ENCODE measurements at regions not wholly inside any gene's neighbourhood (a gene's known extent, or its start where the extent isn't known, plus 50 kb on each side); places are given as distances from the start of the nearest gene placed in this dataset.
A peak's percentile ranks its signal among the peaks of the same experiment; 100 is the strongest.

- Histone ChIP-seq H3K4me1 (ENCODE audit: control extremely low read depth in 1 of 4, control insufficient read depth in 4 of 4, insufficient read depth in 4 of 4, low read length in 3 of 4) (no peaks in the 10 kb centered on the region), H3K27me3 (replicated peaks in 2 of 5; ENCODE audit: control insufficient read depth in 4 of 5, insufficient read depth in 5 of 5, low read length in 4 of 5) (no peaks in the 10 kb centered on the region), H3K9me3 (ENCODE audit: control extremely low read depth in 1 of 5, control insufficient read depth in 4 of 5, insufficient read depth in 2 of 5, low read depth in 1 of 5, low read length in 4 of 5) (no peaks in the 10 kb centered on the region), H3K36me3 (ENCODE audit: control insufficient read depth in 4 of 4, insufficient read depth in 4 of 4, low read length in 3 of 4) (no peaks in the 10 kb centered on the region), H3K4me3 (ENCODE audit: control insufficient read depth in 1 of 7, extremely low read depth in 1 of 7, insufficient read depth in 4 of 7, low read depth in 2 of 7, low read length in 6 of 7) (no peak overlapping the region), H3K27ac (ENCODE audit: insufficient read depth in 1 of 2, low read depth in 1 of 2, low read length in 2 of 2, poor library complexity in 1 of 2, severe bottlenecking in 2 of 2) (no peak overlapping the region)
- DNase-seq = no peak
- WGBS (ENCODE audit: insufficient coverage) = 100% methylated on average over 2 of the region's 3 CpGs
- POLR2A ChIA-PET = no interaction called here
- CTCF ChIA-PET = no interaction called here
These were observed 207.0 kb downstream of the HNMT start for GRCh38 chr2:138171244-138171643.

DNA sequence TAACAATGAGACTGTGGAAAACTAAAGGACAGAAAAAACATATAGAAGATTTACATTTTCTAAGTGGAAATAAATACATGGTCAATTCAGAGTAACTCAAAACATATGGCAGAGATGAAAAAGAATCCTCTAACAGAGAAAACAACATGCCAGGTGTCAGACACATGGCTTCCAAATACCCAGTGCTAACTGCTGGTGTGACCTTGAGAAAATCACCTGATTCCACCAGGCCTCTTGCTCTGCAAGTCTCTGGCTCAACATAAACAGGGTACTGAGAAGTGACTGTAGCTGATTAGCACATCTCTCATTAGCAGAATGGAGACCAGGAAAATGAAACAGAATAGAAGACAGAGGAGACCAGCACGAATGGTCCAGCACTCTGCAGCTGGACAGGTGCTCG lies 210.8 kb downstream of the HNMT start:
- no peak for DNase-seq
- H3K36me3 ChIP-seq (ENCODE audit: control insufficient read depth in 4 of 4, insufficient read depth in 4 of 4, low read length in 3 of 4) = no peaks in the 10 kb centered on the region
- POLR2A ChIA-PET = no interaction called here
- CTCF ChIA-PET = no interaction called here
- 100% methylated on average over 2 of the region's 2 CpGs for WGBS (ENCODE audit: insufficient coverage)
- no peaks in the 10 kb centered on the region for H3K9me3 ChIP-seq (ENCODE audit: control extremely low read depth in 1 of 5, control insufficient read depth in 4 of 5, insufficient read depth in 2 of 5, low read depth in 1 of 5, low read length in 4 of 5)
- H3K27me3 ChIP-seq (replicated peaks in 2 of 5; ENCODE audit: control insufficient read depth in 4 of 5, insufficient read depth in 5 of 5, low read length in 4 of 5) = no peaks in the 10 kb centered on the region
- no peaks in the 10 kb centered on the region for H3K4me1 ChIP-seq (ENCODE audit: control extremely low read depth in 1 of 4, control insufficient read depth in 4 of 4, insufficient read depth in 4 of 4, low read length in 3 of 4)
- H3K27ac ChIP-seq (ENCODE audit: insufficient read depth in 1 of 2, low read depth in 1 of 2, low read length in 2 of 2, poor library complexity in 1 of 2, severe bottlenecking in 2 of 2) = no peak overlapping the region
- no peak overlapping the region for H3K4me3 ChIP-seq (ENCODE audit: control insufficient read depth in 1 of 7, extremely low read depth in 1 of 7, insufficient read depth in 4 of 7, low read depth in 2 of 7, low read length in 6 of 7)

DNA sequence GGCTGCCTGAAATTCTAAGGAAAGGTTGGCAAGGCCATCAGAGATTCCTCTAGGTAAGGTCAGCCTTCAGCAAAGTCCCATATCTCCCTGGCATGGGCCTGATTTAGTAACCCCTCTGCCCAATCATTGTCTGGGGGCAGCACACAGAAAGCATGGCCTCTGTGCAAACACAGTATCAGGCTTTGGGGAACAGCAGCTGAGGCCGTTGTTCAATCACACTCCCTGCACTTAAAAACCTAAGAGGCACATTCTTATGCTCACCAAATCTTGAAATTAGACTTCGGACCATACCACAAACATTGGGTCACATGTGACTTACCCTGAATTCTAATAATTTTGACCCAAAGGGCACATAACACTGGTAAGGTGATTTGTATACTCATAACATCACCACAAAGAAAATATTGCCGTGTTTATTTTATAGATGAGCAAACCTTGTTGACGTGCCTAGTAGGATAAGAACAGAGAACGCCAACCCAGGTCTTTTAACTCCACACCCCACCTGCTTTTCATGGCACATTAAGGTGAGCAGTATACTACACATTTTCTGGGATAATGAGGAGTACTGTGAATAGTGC lies 212.7 kb downstream of the HNMT start:
- ChIA-PET CTCF (no interaction called here), POLR2A (no interaction called here)
- WGBS (ENCODE audit: insufficient coverage) = 100% methylated on average over 2 of the region's 5 CpGs
- no peaks in the 10 kb centered on the region for H3K36me3 ChIP-seq (ENCODE audit: control insufficient read depth in 4 of 4, insufficient read depth in 4 of 4, low read length in 3 of 4)
- no peaks in the 10 kb centered on the region for H3K27me3 ChIP-seq (replicated peaks in 2 of 5; ENCODE audit: control insufficient read depth in 4 of 5, insufficient read depth in 5 of 5, low read length in 4 of 5)
- H3K27ac ChIP-seq (ENCODE audit: insufficient read depth in 1 of 2, low read depth in 1 of 2, low read length in 2 of 2, poor library complexity in 1 of 2, severe bottlenecking in 2 of 2) = no peak overlapping the region
- DNase-seq = no peak
- no peak overlapping the region for H3K4me3 ChIP-seq (ENCODE audit: control insufficient read depth in 1 of 7, extremely low read depth in 1 of 7, insufficient read depth in 4 of 7, low read depth in 2 of 7, low read length in 6 of 7)
- H3K9me3 ChIP-seq (ENCODE audit: control extremely low read depth in 1 of 5, control insufficient read depth in 4 of 5, insufficient read depth in 2 of 5, low read depth in 1 of 5, low read length in 4 of 5) = no peaks in the 10 kb centered on the region
- no peaks in the 10 kb centered on the region for H3K4me1 ChIP-seq (ENCODE audit: control extremely low read depth in 1 of 4, control insufficient read depth in 4 of 4, insufficient read depth in 4 of 4, low read length in 3 of 4)

GRCh38 chr2:138177693-138178092 lies 213.4 kb downstream of the HNMT start:
- Histone ChIP-seq H3K36me3 (ENCODE audit: control insufficient read depth in 4 of 4, insufficient read depth in 4 of 4, low read length in 3 of 4) (no peaks in the 10 kb centered on the region), H3K27ac (ENCODE audit: insufficient read depth in 1 of 2, low read depth in 1 of 2, low read length in 2 of 2, poor library complexity in 1 of 2, severe bottlenecking in 2 of 2) (no peak overlapping the region), H3K4me1 (ENCODE audit: control extremely low read depth in 1 of 4, control insufficient read depth in 4 of 4, insufficient read depth in 4 of 4, low read length in 3 of 4) (no peaks in the 10 kb centered on the region), H3K9me3 (ENCODE audit: control extremely low read depth in 1 of 5, control insufficient read depth in 4 of 5, insufficient read depth in 2 of 5, low read depth in 1 of 5, low read length in 4 of 5) (no peaks in the 10 kb centered on the region), H3K27me3 (replicated peaks in 2 of 5; ENCODE audit: control insufficient read depth in 4 of 5, insufficient read depth in 5 of 5, low read length in 4 of 5) (no peaks in the 10 kb centered on the region), H3K4me3 (ENCODE audit: control insufficient read depth in 1 of 7, extremely low read depth in 1 of 7, insufficient read depth in 4 of 7, low read depth in 2 of 7, low read length in 6 of 7) (no peak overlapping the region)
- CTCF ChIA-PET = no interaction called here
- DNase-seq = no peak
- POLR2A ChIA-PET = no interaction called here
- WGBS (ENCODE audit: insufficient coverage) = 100% methylated on average over 2 of the region's 2 CpGs

GRCh38 chr2:138180692-138181386 lies 216.6 kb downstream of the HNMT start:
- Histone ChIP-seq H3K9me3 (ENCODE audit: control extremely low read depth in 1 of 5, control insufficient read depth in 4 of 5, insufficient read depth in 2 of 5, low read depth in 1 of 5, low read length in 4 of 5) (no peaks in the 10 kb centered on the region), H3K27me3 (replicated peaks in 2 of 5; ENCODE audit: control insufficient read depth in 4 of 5, insufficient read depth in 5 of 5, low read length in 4 of 5) (no peaks in the 10 kb centered on the region), H3K36me3 (ENCODE audit: control insufficient read depth in 4 of 4, insufficient read depth in 4 of 4, low read length in 3 of 4) (no peaks in the 10 kb centered on the region), H3K4me1 (ENCODE audit: control extremely low read depth in 1 of 4, control insufficient read depth in 4 of 4, insufficient read depth in 4 of 4, low read length in 3 of 4) (no peaks in the 10 kb centered on the region), H3K4me3 (ENCODE audit: control insufficient read depth in 1 of 7, extremely low read depth in 1 of 7, insufficient read depth in 4 of 7, low read depth in 2 of 7, low read length in 6 of 7) (no peak overlapping the region), H3K27ac (ENCODE audit: insufficient read depth in 1 of 2, low read depth in 1 of 2, low read length in 2 of 2, poor library complexity in 1 of 2, severe bottlenecking in 2 of 2) (no peak overlapping the region)
- DNase-seq = peak in 2 of 3 donors; percentile 2 to 5
- ChIA-PET POLR2A (no interaction called here), CTCF (interaction anchor here (0.9 kb wide), 1 partner anchor 12 kb away, joined by 3 read pairs; no protein-coding TSS in a partner anchor)

- DNase-seq = no peak
- POLR2A ChIA-PET = no interaction called here
- H3K36me3 ChIP-seq (ENCODE audit: control insufficient read depth in 4 of 4, insufficient read depth in 4 of 4, low read length in 3 of 4) = no peaks in the 10 kb centered on the region
- no peak overlapping the region for H3K27ac ChIP-seq (ENCODE audit: insufficient read depth in 1 of 2, low read depth in 1 of 2, low read length in 2 of 2, poor library complexity in 1 of 2, severe bottlenecking in 2 of 2)
- CTCF ChIA-PET = interaction anchor here (1.0 kb wide), 1 partner anchor 15 kb away, joined by 3 read pairs; no protein-coding TSS in a partner anchor
- no peaks in the 10 kb centered on the region for H3K27me3 ChIP-seq (replicated peaks in 2 of 5; ENCODE audit: control insufficient read depth in 4 of 5, insufficient read depth in 5 of 5, low read length in 4 of 5)
- 100% methylated on average over 5 of the region's 6 CpGs for WGBS (ENCODE audit: insufficient coverage)
- H3K4me3 ChIP-seq (ENCODE audit: control insufficient read depth in 1 of 7, extremely low read depth in 1 of 7, insufficient read depth in 4 of 7, low read depth in 2 of 7, low read length in 6 of 7) = no peak overlapping the region
- H3K4me1 ChIP-seq (ENCODE audit: control extremely low read depth in 1 of 4, control insufficient read depth in 4 of 4, insufficient read depth in 4 of 4, low read length in 3 of 4) = no peaks in the 10 kb centered on the region
- H3K9me3 ChIP-seq (ENCODE audit: control extremely low read depth in 1 of 5, control insufficient read depth in 4 of 5, insufficient read depth in 2 of 5, low read depth in 1 of 5, low read length in 4 of 5) = no peaks in the 10 kb centered on the region
These were observed 218.1 kb downstream of the HNMT start for GRCh38 chr2:138182250-138182936.

DNA sequence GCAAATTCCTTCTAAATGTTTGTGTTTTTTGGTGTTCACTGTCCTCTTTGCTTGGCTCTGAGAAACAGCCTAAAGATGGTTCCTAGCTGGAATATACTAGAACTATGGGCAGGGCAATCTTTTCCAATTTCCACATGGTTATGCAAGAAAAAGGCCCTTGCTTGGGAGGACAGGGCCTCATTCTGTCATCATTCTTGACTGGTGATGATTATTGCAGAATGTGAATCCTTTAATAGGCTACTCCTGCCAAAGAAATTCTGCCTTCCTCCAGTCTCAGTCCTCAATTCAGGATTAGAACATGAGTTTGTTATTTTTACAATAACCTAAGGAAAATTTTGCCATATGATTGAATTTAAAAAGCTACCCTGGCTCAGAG lies 218.7 kb downstream of the HNMT start:
- no peak overlapping the region for H3K27ac ChIP-seq (ENCODE audit: insufficient read depth in 1 of 2, low read depth in 1 of 2, low read length in 2 of 2, poor library complexity in 1 of 2, severe bottlenecking in 2 of 2)
- H3K4me3 ChIP-seq (ENCODE audit: control insufficient read depth in 1 of 7, extremely low read depth in 1 of 7, insufficient read depth in 4 of 7, low read depth in 2 of 7, low read length in 6 of 7) = no peak overlapping the region
- H3K27me3 ChIP-seq (replicated peaks in 2 of 5; ENCODE audit: control insufficient read depth in 4 of 5, insufficient read depth in 5 of 5, low read length in 4 of 5) = no peaks in the 10 kb centered on the region
- no peaks in the 10 kb centered on the region for H3K4me1 ChIP-seq (ENCODE audit: control extremely low read depth in 1 of 4, control insufficient read depth in 4 of 4, insufficient read depth in 4 of 4, low read length in 3 of 4)
- H3K9me3 ChIP-seq (ENCODE audit: control extremely low read depth in 1 of 5, control insufficient read depth in 4 of 5, insufficient read depth in 2 of 5, low read depth in 1 of 5, low read length in 4 of 5) = no peaks in the 10 kb centered on the region
- no peak for DNase-seq
- no peaks in the 10 kb centered on the region for H3K36me3 ChIP-seq (ENCODE audit: control insufficient read depth in 4 of 4, insufficient read depth in 4 of 4, low read length in 3 of 4)
- POLR2A ChIA-PET = no interaction called here
- CTCF ChIA-PET = interaction anchor here (1.0 kb wide), 2 partner anchors 9 to 15 kb away, joined by 3 to 4 read pairs; no protein-coding TSS in a partner anchor
